A673 (cell line): ENCODE measurements at regions not wholly inside any gene's neighbourhood (a gene's known extent, or its start where the extent isn't known, plus 50 kb on each side); places are given as distances from the start of the nearest gene placed in this dataset.

ENCODE experiments used
- BruUV-seq: library from RNA; stranded (reverse); fragments of 400-500 nt; replicated peaks from 2 replicates; lab custom pipeline; 2021; lab: Mats Ljungman, UMichigan
- CTCF ChIA-PET: fragments of 300-600 bp; sonication (Branson Sonifier 250); formaldehyde crosslinking; loops from one replicate; lab custom pipeline; 2022; ENCODE audit warnings: antibody characterized with exemption; lab: Charles Lee
- POLR2A ChIA-PET: fragments of 300-600 bp; sonication (Branson Sonifier 250); formaldehyde crosslinking; loops from one replicate; lab custom pipeline; 2022; ENCODE audit warnings: antibody characterized with exemption; ENCODE audit not compliant: low non-redundant PET; lab: Charles Lee
- DNase-seq: peaks from one replicate; pipeline ENCODE4 v3.0.0-alpha.2; 2015; ENCODE audit warnings: low spot score
- H3K27ac ChIP-seq: fragments of 200-600 bp; sonication (generic); 2 replicates; pipeline ENCODE4 v1.5.1; 2016; ENCODE audit warnings: mixed run types, low read depth, mild to moderate bottlenecking, mixed read lengths, antibody characterized with exemption, low read length; ENCODE audit not compliant: poor library complexity, severe bottlenecking
- H3K27me3 ChIP-seq: fragments of 200-600 bp; sonication (generic); replicated peaks from 2 replicates; pipeline ENCODE4 v1.6.1; 2017; ENCODE audit warnings: mixed run types, low read depth, mild to moderate bottlenecking, mixed read lengths, antibody characterized with exemption, low read length; ENCODE audit not compliant: insufficient read depth, poor library complexity
- H3K36me3 ChIP-seq: fragments of 200-600 bp; sonication (generic); 2 replicates; pipeline ENCODE4 v1.6.1; 2016; ENCODE audit warnings: mixed run types, mild to moderate bottlenecking, mixed read lengths, antibody characterized with exemption, low read length; ENCODE audit not compliant: insufficient read depth, poor library complexity, severe bottlenecking
- H3K4me1 ChIP-seq: fragments of 200-600 bp; sonication (generic); 2 replicates; pipeline ENCODE4 v1.6.1; 2017; ENCODE audit warnings: mixed run types, mild to moderate bottlenecking, mixed read lengths, antibody characterized with exemption, low read length; ENCODE audit not compliant: insufficient read depth, poor library complexity, severe bottlenecking
- H3K4me3 ChIP-seq: fragments of 200-600 bp; sonication (generic); 2 replicates; pipeline ENCODE4 v1.5.1; 2016; ENCODE audit warnings: low read depth, mixed run types, mild to moderate bottlenecking, mixed read lengths, low read length; ENCODE audit not compliant: poor library complexity, severe bottlenecking
- H3K9me3 ChIP-seq: fragments of 200-600 bp; sonication (generic); 2 replicates; pipeline ENCODE4 v1.6.1; 2016; ENCODE audit warnings: mixed run types, low read depth, mild to moderate bottlenecking, mixed read lengths, antibody characterized with exemption, low read length; ENCODE audit not compliant: poor library complexity, severe bottlenecking
- CTCF ChIP-seq: fragments of 300-800, 200-600 bp; sonication (generic); conservative IDR thresholded peaks from 2 replicates; pipeline ENCODE4 v1.5.1; 2017; ENCODE audit warnings: low read depth, mild to moderate bottlenecking, antibody characterized with exemption, low read length, moderate library complexity, mixed read lengths
- EZH2 ChIP-seq: fragments of 200-600 bp; sonication (generic); IDR thresholded peaks from 2 replicates; pipeline ENCODE4 v1.6.1; 2017; ENCODE audit warnings: borderline replicate concordance, low read depth, mild to moderate bottlenecking, mixed read lengths, antibody characterized with exemption, low read length; ENCODE audit not compliant: poor library complexity, severe bottlenecking
- intact Hi-C: fragments of 100-400 bp; cut with micrococcal nuclease; formaldehyde crosslinking; loops from one replicate; pipeline ENCODE4 v1.10.0; 2022; ENCODE audit not compliant: unreplicated experiment

GRCh38 chr16:60564588-60564987 lies 1471.7 kb downstream of the CDH8 start:
- DNase-seq = no peak
- intact Hi-C loops = no loop called here
- CTCF ChIA-PET = no interaction called here
- BruUV-seq = no TSS peak
- TF ChIP-seq EZH2 (no peak), CTCF (no peak)
- Histone ChIP-seq H3K4me1 (no peaks in the 10 kb centered on the region), H3K4me3 (no peak overlapping the region), H3K27ac (no peak overlapping the region), H3K9me3 (no peaks in the 10 kb centered on the region), H3K27me3 (no peaks in the 10 kb centered on the region), H3K36me3 (no peaks in the 10 kb centered on the region)
- POLR2A ChIA-PET = no interaction called here

GRCh38 chr16:60563166-60563565 lies 1473.1 kb downstream of the CDH8 start:
- TF ChIP-seq EZH2 (no peak), CTCF (no peak)
- no peaks in the 10 kb centered on the region for H3K9me3 ChIP-seq
- no TSS peak for BruUV-seq
- no peak overlapping the region for H3K4me3 ChIP-seq
- ChIA-PET CTCF (no interaction called here), POLR2A (no interaction called here)
- H3K27ac ChIP-seq = no peak overlapping the region
- no peaks in the 10 kb centered on the region for H3K4me1 ChIP-seq
- intact Hi-C loops = no loop called here
- no peak for DNase-seq
- H3K36me3 ChIP-seq = no peaks in the 10 kb centered on the region
- H3K27me3 ChIP-seq = no peaks in the 10 kb centered on the region

- POLR2A ChIA-PET = no interaction called here
- intact Hi-C loops = no loop called here
- Histone ChIP-seq H3K27ac (no peak overlapping the region), H3K9me3 (no peaks in the 10 kb centered on the region), H3K4me1 (no peaks in the 10 kb centered on the region), H3K27me3 (no peaks in the 10 kb centered on the region), H3K36me3 (no peaks in the 10 kb centered on the region), H3K4me3 (no peak overlapping the region)
- no TSS peak for BruUV-seq
- no peak for DNase-seq
- TF ChIP-seq CTCF = no peak
- TF ChIP-seq EZH2 = no peak
- CTCF ChIA-PET = no interaction called here
These were observed 1477.3 kb downstream of the CDH8 start for GRCh38 chr16:60558936-60559335.
